GM21423 (cell line): ENCODE measurements at regions not wholly inside any gene's neighbourhood (a gene's known extent, or its start where the extent isn't known, plus 50 kb on each side); places are given as distances from the start of the nearest gene placed in this dataset.

Experiments
- ATAC-seq: cut with Tn5 transposase; IDR thresholded peaks from one replicate; pipeline ENCODE4 v1.9.1; 2021; ENCODE audit warnings: mild to moderate bottlenecking, moderate library complexity; ENCODE audit not compliant: unreplicated experiment

DNA sequence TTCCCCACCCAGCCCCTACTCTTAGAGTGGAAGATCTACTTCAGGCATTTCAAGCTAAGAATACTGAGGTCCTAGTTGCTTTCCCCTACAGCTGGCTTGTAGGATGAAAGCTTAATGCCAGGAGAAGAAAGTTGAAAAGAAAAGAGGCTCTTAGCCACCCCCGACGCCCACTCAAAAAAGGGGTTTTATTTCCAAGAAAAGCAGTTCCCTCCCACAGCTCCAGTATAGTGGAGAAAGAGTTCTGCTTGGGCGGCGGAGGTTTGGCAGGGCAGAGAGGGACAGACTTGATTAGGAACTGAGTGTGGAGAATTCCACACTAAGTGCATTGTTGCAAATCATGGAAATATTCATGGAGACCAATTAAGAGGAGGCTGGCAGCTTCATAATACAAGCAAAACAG lies 470.9 kb downstream of the ETS1 start:
- ATAC-seq = no peak

DNA sequence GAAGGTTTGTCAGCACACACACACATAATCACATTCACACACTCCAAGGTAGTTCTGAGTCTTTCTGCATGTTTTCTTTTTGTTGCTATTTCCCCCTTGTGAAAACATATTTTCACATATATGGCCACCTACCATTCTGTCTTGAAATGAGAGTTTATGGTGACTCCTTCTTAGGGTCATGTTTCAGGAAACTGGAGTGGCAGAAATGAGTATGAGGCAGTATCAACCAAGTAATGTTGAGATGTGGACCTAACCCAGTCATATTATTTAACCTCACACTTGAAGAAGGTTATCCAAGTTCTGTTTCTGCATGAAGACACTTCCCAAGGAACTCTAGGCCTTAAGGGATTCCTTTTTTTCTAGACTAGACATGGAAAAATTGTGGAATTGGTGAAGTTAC lies 481.4 kb downstream of the ETS1 start:
- ATAC-seq = no peak

DNA sequence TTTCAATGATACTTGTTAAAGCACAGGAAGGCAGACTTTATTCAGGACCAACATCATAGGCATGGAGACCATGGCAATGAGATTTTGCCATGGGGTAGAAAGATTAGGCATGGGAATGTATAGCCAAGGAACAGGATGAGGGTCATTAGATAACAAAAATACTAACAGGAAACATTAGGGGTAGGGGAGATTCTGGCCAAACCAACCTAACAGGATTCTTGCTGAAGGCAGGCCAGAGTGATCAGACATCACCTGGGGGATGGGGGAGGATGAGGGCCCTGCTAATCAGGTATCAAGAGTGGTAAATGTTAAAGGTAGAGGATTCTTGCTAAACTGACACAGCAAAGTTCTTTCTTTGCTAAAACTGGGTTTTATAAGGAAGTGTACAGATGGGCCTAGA lies 481.8 kb downstream of the ETS1 start:
- ATAC-seq = no peak

DNA sequence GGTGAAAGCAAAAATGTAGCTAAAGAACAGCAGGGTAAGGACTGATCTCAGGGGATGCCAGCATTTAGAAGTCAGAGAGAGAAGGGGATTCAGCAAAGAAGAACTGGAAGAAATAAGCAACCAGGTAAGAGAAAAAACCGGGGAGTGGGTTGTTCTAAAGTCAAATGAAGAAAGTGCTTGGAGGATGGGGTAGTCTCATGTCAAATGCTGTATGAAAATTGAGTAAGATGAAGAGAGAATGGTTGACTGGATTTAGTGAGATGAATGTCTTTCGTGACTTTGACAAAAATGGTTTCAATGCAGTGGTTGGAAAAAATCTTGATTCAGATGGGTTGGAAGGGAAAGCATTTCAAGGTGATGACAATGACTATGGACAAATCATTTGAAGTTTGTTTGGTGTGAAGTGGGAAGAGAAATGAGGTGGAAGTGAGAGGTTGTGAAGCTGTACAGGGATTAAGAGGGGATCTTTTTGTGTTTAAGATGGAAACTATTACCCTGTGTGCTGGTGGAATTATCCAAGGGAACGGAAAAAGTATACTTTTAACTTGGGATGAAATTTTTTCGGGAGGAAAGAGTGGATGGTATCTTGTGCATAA lies 484.0 kb downstream of the ETS1 start:
- no peak for ATAC-seq

DNA sequence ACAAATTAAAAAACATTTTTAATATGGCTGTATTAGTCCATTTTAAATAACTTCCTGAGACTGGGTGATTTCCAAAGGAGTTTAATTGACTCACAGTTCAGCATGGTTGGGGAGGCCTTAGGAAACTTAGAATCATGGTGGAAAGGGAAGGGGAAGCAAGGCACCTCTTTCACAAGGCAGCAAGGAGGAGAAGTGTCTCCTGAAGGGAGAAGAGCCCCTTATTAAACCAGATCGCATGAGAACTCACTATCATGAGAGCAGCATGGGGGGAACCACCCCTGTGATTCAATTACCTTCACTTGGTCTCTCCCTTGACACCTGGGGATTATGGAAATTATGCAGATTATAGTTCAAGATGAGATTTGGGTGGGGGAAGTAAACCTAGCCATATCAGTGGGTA lies 488.6 kb downstream of the ETS1 start:
- no peak for ATAC-seq

DNA sequence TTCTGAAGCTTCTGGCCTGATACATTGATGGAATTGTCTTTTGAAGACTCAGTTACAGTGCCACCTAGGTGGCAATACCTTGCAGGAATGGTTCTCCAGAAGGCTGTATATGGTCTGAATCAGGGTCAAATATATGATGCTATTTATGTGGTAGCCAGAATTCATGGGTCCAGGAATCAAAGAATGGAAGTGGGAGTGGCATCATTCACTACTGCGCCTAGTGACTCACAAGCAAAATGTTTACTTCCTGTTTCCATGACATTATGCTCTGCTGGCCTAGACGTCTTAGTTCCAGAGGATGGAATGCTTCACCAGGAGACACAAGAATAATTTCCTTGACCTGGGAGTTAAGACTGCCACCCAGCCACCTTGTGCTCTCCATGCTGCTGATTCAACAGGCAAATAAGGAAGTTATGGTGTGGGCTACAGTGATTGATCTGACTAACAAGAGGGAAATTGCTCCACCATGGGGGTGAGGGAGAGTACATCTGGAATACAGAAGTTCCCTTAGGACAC lies 491.8 kb downstream of the ETS1 start:
- no peak for ATAC-seq

DNA sequence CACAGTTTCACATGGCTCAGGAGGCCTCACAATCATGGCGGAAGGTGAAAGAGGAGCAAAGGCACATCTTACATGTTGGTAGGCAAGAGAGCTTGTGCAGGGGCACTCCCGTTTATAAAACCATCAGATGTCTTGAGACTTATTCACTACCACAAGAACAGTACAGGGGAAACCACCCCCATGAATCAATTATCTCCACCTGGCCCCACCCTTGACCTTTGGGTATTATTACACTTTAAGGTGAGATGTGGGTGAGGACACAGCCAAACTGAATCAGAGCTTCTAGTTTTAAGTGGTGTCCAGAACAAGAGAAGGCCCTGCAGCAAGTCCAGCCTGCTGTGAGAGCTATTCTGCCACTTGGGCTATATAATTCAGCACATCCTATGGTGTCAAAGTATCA lies 493.7 kb downstream of the ETS1 start:
- ATAC-seq = no peak

DNA sequence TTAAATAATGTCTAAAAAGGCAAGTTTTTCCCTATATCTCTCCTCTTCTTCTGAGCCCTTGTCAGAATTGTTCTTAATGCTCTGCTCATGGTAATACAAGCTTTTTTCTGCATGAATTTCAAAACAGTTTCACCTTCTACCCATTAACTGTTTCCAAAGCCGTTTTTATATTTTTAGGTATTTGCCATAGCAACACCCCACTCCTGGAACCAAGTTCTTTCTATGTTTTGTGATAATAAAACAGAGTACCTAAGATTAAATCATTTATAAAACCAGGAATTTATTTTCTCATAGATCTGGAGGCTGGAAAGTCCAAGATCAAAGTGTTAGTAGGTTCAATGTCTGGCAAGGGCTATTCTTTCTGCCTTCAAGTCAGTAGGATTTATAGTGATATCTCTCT lies 497.4 kb downstream of the ETS1 start:
- ATAC-seq = no peak

DNA sequence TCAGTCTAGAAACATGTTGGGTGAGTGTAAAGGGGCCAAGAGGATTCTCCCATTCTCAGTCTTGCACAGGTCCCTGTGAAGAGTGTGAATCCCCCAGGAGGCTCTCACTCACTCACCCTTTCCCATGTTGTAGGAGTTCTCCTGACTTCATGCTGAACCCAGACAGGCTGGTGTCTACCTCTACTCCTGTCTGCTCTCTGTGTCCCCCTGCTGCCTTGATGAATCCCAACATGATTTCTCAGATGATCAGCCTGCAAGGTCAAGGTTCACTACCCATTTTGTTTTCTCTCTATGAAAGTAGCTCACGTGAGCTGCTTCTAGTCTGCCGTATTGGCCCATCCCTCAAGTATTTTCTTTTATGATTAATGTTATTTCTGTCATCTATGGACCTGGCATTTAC lies 500.6 kb downstream of the ETS1 start:
- ATAC-seq = no peak

DNA sequence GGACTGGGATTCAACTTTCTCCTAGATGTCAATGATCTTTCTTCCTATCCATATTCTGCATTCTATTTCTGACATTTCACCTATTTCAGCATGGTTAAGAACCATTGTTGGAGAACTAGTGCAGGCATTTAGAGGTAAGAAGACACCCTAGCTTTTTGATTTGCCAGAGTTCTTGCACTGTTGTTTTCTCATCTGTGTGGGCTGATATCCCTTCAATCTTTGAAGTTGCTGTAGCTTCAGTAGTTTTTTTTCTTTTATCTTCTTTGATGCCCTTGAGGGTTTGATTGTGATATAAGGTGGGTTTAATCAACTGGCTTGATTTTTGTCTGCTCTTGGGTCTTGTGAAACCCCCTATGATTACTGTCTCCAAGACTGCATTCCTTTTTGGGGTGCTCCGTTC lies 502.1 kb downstream of the ETS1 start:
- no peak for ATAC-seq

DNA sequence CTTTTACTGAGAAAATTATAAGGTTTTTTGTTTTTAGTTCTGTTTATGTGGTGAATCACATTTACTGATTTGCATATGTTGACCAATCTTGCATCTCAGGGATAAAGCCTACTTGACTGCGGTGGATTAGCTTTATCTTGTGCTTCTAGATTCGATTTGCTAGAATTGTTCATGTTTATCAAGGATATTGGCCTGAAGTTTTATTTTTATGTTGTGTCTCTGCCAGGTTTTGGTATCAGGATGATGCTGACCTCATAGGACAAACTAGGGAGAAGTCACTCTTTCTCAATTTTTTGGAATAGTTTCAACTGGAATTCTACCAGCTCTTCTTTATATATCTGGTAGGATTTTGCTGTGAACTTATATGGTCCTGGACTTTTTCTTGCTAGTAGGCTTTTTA lies 504.8 kb downstream of the ETS1 start:
- ATAC-seq = no peak

DNA sequence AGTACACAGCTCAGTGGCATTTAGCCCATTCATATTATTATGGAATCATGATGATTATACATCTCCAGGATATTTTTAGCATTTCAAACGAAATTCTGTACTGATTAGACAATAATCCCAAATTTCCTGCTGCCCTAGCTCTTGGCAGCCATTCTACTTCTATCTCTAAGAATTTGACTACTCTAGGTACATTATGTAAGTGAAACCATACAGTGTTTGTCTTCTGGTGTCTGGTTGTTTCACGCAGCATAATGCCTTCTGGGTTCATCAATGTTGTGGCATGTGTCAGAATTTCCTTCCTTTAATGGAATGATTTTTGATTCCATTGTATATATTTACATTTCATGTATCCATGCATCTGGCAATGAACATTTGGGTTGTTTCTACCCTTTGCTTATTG lies 517.7 kb downstream of the ETS1 start:
- no peak for ATAC-seq

DNA sequence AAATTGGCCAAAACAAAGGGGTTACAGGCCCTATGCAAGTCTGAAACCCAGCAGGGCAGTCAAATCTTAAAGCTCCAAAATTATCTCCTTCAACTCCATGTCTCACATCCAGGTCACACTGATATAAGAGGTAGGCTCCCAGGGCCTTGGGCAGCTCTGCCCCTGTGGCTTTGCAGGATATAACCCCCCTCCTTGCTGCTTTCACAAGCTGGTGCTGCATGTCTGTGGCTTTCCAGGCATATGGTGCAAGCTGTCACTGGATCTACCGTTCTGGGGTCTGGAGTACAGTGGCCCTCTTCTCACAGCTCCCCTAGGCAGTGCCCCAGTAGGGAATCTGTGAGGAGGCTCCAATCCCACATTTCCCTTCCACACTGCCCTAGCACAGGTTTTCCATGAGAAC lies 519.6 kb downstream of the ETS1 start:
- ATAC-seq = no peak

DNA sequence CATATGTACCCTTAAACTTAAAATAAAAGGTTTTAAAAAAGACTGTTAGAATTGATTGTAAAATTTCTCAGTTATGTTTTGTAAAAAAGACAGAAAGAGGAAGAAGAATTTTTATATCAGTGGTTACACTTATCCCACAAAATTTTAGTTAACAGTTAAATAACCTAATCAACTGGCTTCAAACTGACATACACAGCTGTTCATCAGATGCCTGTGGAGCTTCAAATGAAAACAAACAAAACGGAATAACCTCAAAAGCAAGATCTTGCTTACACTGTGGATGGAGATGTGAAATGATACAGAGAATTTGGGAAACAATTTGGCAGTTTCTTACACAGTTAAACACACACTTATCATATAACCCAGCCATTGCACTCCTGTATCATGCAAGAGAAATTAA lies 521.0 kb downstream of the ETS1 start:
- no peak for ATAC-seq

DNA sequence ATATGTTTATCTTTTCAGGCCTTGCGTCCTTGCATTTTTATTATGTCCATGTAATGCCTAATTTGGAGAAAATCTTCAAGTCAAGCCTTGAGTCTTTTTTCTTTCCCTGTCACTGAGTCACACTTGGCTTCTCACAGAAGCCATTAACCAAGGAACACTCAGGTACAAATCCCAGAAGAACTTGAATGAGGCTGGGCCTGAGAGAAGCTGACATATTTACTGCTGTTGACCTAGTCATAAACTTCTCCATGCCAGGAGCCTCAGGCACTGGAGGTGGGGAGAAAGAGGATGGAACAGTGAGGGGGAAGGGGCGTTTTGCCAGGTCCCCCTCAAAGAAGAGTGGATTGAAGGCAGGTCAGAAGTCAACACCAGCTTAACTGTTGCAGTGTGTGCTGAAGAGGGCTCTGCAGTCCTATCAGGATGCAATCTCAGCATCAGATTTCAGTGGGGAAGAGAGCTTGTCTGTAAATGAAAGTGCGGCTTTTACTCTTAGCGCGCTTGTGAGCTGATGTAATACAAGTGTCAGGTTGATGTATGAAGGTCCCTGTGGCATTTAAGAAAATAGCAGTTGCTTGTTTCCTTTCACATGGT lies 526.0 kb downstream of the ETS1 start:
- ATAC-seq = no peak

DNA sequence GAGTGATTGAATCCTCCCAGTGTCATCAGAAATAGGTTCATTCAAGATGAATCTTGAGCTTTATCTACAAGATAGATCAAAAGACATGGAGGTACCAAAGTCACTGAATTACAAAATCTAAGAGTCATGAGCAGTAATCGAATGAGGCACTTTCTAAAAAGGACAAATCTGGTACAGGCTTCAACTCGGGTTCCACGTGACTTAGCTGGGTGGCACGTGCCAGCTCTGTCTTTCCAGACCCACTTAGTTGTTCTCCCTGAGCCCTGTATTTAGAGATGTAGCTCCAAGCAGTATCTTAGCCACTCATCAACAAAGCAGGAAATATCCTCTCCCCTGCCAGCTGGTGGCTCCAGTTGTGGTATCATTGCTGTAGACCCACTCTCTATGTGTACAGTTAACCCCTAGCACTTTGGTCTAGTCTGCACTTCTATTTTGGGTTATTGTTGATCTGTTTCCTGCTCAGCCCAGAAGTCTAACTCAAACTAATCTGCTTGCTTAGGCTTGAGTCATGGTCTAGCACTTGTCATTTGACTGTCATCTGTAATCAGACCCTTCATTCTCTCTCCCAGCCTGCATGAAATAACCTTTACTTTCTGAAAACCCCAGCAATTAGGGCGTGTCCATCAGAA lies 528.7 kb downstream of the ETS1 start:
- ATAC-seq = no peak

DNA sequence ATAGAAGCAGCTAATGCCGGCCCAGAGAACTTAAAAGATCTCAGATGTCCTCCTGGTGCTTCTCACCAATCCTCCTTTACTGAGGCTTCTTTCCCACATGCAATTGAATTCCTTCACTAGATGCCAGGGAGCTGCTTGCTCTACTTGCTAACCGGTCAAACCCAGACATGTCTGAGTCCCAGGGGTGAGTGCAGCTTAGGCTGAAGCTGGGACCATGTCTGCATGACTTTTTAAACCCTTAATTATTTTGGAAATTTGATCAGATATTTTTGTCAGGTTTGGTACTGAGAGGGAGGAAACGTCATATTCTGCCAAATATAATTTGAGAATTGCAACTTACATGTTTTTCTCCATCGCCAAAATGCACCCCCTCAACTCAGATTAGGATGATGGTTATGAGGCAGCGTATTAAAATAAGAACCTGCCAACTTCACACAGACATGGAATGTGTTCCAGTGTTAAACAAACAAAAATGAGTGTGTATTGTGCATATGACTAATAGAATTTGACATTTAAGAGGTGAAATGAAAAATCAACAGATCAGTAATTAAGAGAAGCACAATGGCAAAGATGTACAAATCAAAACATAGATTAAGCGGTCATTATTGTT lies 529.5 kb downstream of the ETS1 start:
- no peak for ATAC-seq

DNA sequence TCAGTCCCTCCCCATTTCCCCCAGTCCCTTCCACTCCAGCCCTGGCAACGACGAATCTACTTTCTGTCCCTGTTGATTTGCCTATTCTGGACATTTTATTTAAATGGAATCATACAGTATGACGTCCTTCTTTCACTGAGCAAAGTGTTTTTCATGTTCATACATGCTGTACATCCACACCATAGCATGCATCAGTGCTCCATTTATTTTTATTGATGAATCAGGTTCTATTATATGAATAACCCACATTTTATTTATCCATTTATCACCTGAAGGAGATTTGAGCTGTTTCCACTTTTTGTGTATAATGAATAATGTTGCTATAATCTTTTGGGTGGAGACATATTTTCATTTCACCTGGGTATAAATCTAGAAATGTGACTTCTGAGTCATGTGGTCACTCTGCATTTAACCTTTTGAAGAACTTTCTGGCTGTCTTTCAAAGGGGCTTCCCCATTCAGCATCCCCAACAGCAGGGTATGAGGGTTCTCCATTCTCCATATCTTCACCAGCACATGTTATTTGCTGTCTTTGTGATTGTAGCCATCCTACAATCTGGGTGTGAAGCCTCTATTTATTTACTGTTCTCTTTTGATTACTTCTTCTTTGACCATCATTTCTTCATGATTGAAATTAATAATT lies 531.7 kb downstream of the ETS1 start:
- ATAC-seq = no peak

DNA sequence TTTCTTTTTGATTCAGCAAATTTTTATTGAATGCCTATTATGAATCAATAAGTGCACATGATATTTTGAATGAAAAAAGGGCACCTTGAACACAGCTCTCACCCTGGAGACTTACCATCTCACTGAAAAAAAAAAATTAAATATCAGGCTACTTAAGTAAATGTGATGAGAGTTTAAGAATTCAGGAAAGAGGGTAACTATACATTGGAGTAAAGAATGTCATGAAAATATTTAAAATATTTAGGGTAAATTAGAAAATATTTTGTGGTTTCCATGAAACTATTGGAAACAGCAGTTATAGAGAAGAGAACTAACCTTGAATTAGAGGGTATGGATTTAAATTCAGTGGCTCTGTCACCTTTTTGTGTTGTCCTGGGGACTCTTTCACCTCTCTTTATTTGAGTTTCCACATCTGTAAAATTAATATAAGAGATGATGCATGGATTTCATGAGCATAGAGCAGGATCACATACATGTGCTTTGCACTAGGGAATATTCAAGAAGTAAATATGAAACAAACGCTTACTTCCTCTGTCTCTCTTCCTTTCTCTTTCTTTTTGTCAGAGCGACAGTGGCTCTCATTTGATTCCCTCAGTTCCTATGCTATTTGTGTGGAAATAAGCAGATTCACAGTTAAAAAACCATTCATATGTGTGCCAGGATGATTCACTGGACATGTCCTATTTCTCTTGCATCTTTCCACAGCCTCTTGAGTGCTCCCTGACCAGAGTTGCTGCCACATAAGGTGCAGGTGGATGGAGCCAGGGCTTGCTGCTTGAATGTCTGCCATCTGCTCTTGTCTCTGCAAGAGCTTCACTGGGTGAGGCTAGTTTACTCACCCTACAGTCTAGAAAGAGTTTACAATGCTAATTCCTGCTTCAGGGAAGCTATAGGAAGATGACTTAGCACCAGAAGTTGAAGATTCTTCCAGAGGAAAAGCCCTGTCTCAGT lies 533.1 kb downstream of the ETS1 start:
- ATAC-seq = peak; percentile 70

DNA sequence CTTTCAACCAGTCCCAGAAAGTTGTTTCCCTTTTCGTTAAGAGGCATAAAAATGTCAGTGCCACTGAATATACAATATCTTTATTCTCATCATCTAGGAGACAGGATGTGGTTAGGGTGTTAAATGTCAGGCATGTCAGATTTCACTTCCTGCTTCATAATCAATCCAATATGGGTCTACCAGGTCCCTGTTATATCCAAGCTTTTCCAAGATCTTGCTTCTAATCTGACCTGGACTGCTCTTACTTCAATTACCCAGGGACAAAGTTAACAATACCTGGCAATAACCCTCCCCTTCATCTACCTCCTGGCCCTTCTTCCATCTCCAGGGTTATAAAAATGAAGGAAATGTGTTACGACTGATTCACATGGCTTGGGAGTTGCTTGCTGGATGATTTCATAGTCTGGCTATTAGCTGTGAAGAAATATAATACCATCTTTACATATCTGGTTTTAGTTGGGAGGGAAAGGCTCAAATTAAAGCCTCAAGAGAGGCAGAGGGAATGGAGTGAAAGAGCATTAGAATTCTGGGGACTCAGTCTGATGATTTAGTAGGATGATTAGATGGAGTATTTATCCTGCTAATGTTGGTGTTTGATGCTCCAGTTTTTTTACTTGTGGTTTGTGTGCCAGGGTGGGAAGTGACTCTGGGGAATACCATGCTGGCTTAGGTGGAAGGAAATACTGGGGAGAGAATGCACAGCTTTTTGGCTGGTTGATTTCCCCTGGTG lies 534.3 kb downstream of the ETS1 start:
- peak; percentile 62 for ATAC-seq
